Liver (tissue), 8 donors: ENCODE measurements at regions not wholly inside any gene's neighbourhood (a gene's known extent, or its start where the extent isn't known, plus 50 kb on each side); places are given as distances from the start of the nearest gene placed in this dataset.

Experiments
- DNase-seq: peaks from one replicate; pipeline ENCODE4 v3.0.0-alpha.2; 2017; ENCODE audit warnings: low spot score
- H3K27ac ChIP-seq, 2 donors: one replicate each; pipeline ENCODE4 v1.7.0; 2013; ENCODE audit warnings: inconsistent platforms in 2 of 2, low read length in 2 of 2, control low read depth in 1 of 2, low read depth in 1 of 2, mild to moderate bottlenecking in 1 of 2
- H3K27me3 ChIP-seq, 4 donors: one replicate each; pipeline versions ENCODE4 v1.6.1 to v1.7.0; 2013; ENCODE audit warnings: low read length in 3 of 4, inconsistent platforms in 1 of 4, mild to moderate bottlenecking in 1 of 4, moderate library complexity in 1 of 4; ENCODE audit not compliant: control insufficient read depth in 4 of 4, insufficient read depth in 4 of 4
- H3K36me3 ChIP-seq, 4 donors: one replicate each; pipeline versions ENCODE4 v1.6.1 to v1.7.0; 2013; ENCODE audit warnings: low read length in 3 of 4, mild to moderate bottlenecking in 3 of 4, low read depth in 1 of 4, moderate library complexity in 1 of 4; ENCODE audit not compliant: control insufficient read depth in 4 of 4, insufficient read depth in 3 of 4
- H3K4me1 ChIP-seq, 4 donors: one replicate each; pipeline versions ENCODE4 v1.6.1 to v1.7.0; 2013; ENCODE audit warnings: low read length in 3 of 4, mild to moderate bottlenecking in 3 of 4, moderate library complexity in 1 of 4; ENCODE audit not compliant: control insufficient read depth in 4 of 4, insufficient read depth in 4 of 4
- H3K4me3 ChIP-seq, 3 donors: one replicate each; pipeline versions ENCODE4 v1.6.1 to v1.7.0; 2013; ENCODE audit warnings: low read length in 3 of 3, control low read depth in 1 of 3, low read depth in 1 of 3, mild to moderate bottlenecking in 1 of 3
- H3K9ac ChIP-seq, 2 donors: one replicate each; pipeline ENCODE4 v1.7.0; 2013; ENCODE audit warnings: low read length in 2 of 2, mild to moderate bottlenecking in 2 of 2, moderate library complexity in 2 of 2, control low read depth in 1 of 2, low read depth in 1 of 2
- H3K9me3 ChIP-seq, 4 donors: one replicate each; pipeline versions ENCODE4 v1.6.1 to v1.7.0; 2013; ENCODE audit warnings: low read length in 3 of 4; ENCODE audit not compliant: control insufficient read depth in 4 of 4
- EGR1 ChIP-seq, 2 donors: IDR thresholded peaks; 2 replicates each; pipeline ENCODE4 v1.6.1; 2016 to 2018; ENCODE audit warnings: antibody characterized with exemption in 2 of 2, low read depth in 2 of 2
- FOXA1 ChIP-seq: IDR thresholded peaks from 2 replicates; pipeline ENCODE4 v1.6.1; 2016; ENCODE audit warnings: antibody characterized with exemption
- GABPA ChIP-seq, 2 donors: IDR thresholded peaks in 1 of 2; conservative IDR thresholded peaks in 1 of 2; 2 replicates each; pipeline ENCODE4 v1.6.1; 2016; ENCODE audit warnings: antibody characterized with exemption in 2 of 2, mild to moderate bottlenecking in 1 of 2, moderate library complexity in 1 of 2
- HNF4A ChIP-seq, 2 donors: conservative IDR thresholded peaks; 2 replicates each; pipeline ENCODE4 v1.6.1; 2016; ENCODE audit warnings: antibody characterized with exemption in 2 of 2, mild to moderate bottlenecking in 2 of 2
- JUND ChIP-seq, 2 donors: IDR thresholded peaks; 2 replicates each; pipeline ENCODE4 v1.6.1; 2016; ENCODE audit warnings: antibody characterized with exemption in 2 of 2
- RAD21 ChIP-seq, 2 donors: IDR thresholded peaks; 2 replicates each; pipeline ENCODE4 v1.6.1; 2016; ENCODE audit warnings: antibody characterized with exemption in 2 of 2, mild to moderate bottlenecking in 2 of 2
- REST ChIP-seq: IDR thresholded peaks from 2 replicates; pipeline ENCODE4 v1.6.1; 2016; ENCODE audit warnings: antibody characterized with exemption, mild to moderate bottlenecking
- SP1 ChIP-seq: IDR thresholded peaks from 2 replicates; pipeline ENCODE4 v1.6.1; 2018; ENCODE audit warnings: antibody characterized with exemption, mild to moderate bottlenecking
- TAF1 ChIP-seq: conservative IDR thresholded peaks from 2 replicates; pipeline ENCODE4 v1.6.1; 2016; ENCODE audit warnings: antibody characterized with exemption, mild to moderate bottlenecking
- YY1 ChIP-seq: IDR thresholded peaks from 2 replicates; pipeline ENCODE4 v1.6.1; 2016; ENCODE audit warnings: antibody characterized with exemption, mild to moderate bottlenecking
- WGBS: extraction: QIAGEN DNeasy Blood & Tissue Kit; methylation state at CpG from one replicate; pipeline ENCODE4 v1.1.7; 2013; 5-methylcytosine and 5-hydroxymethylcytosine counted together
- TF ChIP-seq, protein P1 (sequence below): fragments of 150-350 bp; IDR thresholded peaks from 2 replicates; pipeline ENCODE4 v1.5.1; 2017; ENCODE audit warnings: improper control_type of control experiment, low read depth, low read length; ENCODE audit not compliant: missing input control
- TF ChIP-seq, protein P2 (sequence below): IDR thresholded peaks from 2 replicates; pipeline ENCODE4 v1.6.1; 2016; ENCODE audit warnings: antibody characterized with exemption
- TF ChIP-seq, protein P3 (sequence below): IDR thresholded peaks from 2 replicates; pipeline ENCODE4 v1.6.1; 2016; ENCODE audit warnings: antibody characterized with exemption
- TF ChIP-seq, protein P4 (sequence below): IDR thresholded peaks from 2 replicates; pipeline ENCODE4 v1.6.1; 2016; ENCODE audit warnings: antibody characterized with exemption
- donor health status: healthy.
- donor health status: healthy.
- donor health status: healthy.
- donor health status: healthy.
- donor health status: healthy.

- Histone ChIP-seq H3K9ac (no peak overlapping the region), H3K36me3 (no peaks in the 10 kb centered on the region), H3K27ac (no peak overlapping the region), H3K4me3 (no peak overlapping the region), H3K4me1 (no peaks in the 10 kb centered on the region), H3K9me3 (peaks cover 0 to 2% (median 0%) of the 10 kb centered on the region in 4 donors), H3K27me3 (no peaks in the 10 kb centered on the region)
- TF ChIP-seq, protein P1, sequence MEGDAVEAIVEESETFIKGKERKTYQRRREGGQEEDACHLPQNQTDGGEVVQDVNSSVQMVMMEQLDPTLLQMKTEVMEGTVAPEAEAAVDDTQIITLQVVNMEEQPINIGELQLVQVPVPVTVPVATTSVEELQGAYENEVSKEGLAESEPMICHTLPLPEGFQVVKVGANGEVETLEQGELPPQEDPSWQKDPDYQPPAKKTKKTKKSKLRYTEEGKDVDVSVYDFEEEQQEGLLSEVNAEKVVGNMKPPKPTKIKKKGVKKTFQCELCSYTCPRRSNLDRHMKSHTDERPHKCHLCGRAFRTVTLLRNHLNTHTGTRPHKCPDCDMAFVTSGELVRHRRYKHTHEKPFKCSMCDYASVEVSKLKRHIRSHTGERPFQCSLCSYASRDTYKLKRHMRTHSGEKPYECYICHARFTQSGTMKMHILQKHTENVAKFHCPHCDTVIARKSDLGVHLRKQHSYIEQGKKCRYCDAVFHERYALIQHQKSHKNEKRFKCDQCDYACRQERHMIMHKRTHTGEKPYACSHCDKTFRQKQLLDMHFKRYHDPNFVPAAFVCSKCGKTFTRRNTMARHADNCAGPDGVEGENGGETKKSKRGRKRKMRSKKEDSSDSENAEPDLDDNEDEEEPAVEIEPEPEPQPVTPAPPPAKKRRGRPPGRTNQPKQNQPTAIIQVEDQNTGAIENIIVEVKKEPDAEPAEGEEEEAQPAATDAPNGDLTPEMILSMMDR = no peak
- TF ChIP-seq, protein P2, sequence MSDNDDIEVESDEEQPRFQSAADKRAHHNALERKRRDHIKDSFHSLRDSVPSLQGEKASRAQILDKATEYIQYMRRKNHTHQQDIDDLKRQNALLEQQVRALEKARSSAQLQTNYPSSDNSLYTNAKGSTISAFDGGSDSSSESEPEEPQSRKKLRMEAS = no peak
- TF ChIP-seq YY1 (no peak), JUND (IDR thresholded peaks at IDR 0.05) (no peak), SP1 (no peak), GABPA (IDR thresholded peaks at IDR 0.05 in 1 of 2, conservative IDR thresholded peaks at IDR 0.05 in 1 of 2) (no peak)
- 71% methylated on average over 4 of the region's 4 CpGs for WGBS
- no peak for DNase-seq
These were observed 377.8 kb upstream of the PRKCQ start for GRCh38 chr10:6957851-6958250.

DNA sequence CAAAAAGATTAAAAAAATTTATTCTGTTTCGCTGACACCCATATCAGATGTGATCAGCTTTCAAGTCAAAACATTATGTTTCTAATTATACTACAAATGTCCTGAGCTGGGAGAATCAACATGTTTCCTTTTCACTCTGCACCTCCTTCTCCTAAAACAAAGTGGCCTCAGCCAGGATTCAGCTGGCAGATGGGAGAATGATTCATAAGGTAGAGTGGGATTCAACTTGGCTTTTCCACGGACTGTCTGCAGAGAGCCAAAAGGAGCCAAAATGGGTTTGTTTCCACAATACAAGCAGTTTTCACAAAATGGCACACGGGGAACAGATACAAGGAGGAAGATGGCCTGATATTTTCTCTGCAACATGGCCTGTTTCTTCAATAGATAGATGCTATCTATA is 376.5 kb upstream of the PRKCQ start:
- TF ChIP-seq TAF1 = no peak
- TF ChIP-seq REST = no peak
- TF ChIP-seq, protein P2 = no peak
- no peak for TF ChIP-seq RAD21 (IDR thresholded peaks at IDR 0.05)
- no peak for TF ChIP-seq GABPA (IDR thresholded peaks at IDR 0.05 in 1 of 2, conservative IDR thresholded peaks at IDR 0.05 in 1 of 2)
- no peak for TF ChIP-seq EGR1 (IDR thresholded peaks at IDR 0.05; ENCODE audit: low read depth in 2 of 2)
- TF ChIP-seq YY1 = no peak
- no peak for TF ChIP-seq SP1
- TF ChIP-seq, protein P3, sequence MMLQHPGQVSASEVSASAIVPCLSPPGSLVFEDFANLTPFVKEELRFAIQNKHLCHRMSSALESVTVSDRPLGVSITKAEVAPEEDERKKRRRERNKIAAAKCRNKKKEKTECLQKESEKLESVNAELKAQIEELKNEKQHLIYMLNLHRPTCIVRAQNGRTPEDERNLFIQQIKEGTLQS = no peak
- TF ChIP-seq FOXA1 = no peak
- TF ChIP-seq, protein P4, sequence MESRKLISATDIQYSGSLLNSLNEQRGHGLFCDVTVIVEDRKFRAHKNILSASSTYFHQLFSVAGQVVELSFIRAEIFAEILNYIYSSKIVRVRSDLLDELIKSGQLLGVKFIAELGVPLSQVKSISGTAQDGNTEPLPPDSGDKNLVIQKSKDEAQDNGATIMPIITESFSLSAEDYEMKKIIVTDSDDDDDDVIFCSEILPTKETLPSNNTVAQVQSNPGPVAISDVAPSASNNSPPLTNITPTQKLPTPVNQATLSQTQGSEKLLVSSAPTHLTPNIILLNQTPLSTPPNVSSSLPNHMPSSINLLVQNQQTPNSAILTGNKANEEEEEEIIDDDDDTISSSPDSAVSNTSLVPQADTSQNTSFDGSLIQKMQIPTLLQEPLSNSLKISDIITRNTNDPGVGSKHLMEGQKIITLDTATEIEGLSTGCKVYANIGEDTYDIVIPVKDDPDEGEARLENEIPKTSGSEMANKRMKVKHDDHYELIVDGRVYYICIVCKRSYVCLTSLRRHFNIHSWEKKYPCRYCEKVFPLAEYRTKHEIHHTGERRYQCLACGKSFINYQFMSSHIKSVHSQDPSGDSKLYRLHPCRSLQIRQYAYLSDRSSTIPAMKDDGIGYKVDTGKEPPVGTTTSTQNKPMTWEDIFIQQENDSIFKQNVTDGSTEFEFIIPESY = no peak
- TF ChIP-seq HNF4A (conservative IDR thresholded peaks at IDR 0.05) = no peak
- Histone ChIP-seq H3K9me3 (no peaks in the 10 kb centered on the region), H3K36me3 (no peaks in the 10 kb centered on the region)

More for the DNA sequence above, 376.5 kb upstream of the PRKCQ start:
- Histone ChIP-seq H3K27me3 (no peaks in the 10 kb centered on the region), H3K4me3 (no peak overlapping the region), H3K27ac (no peak overlapping the region), H3K9ac (no peak overlapping the region), H3K4me1 (no peaks in the 10 kb centered on the region)
- WGBS = 87% methylated on average over 3 of the region's 3 CpGs
- no peak for DNase-seq
